GM12864 (cell line): ENCODE measurements at regions not wholly inside any gene's neighbourhood (a gene's known extent, or its start where the extent isn't known, plus 50 kb on each side); places are given as distances from the start of the nearest gene placed in this dataset.

Experiments used
- DNase-seq: peaks from one replicate; pipeline ENCODE4 v3.0.0-alpha.2; 2011; ENCODE audit warnings: low read depth
- H3K4me3 ChIP-seq: 2 replicates; pipeline ENCODE4 v1.5.1; 2011; ENCODE audit warnings: mild to moderate bottlenecking, low read depth, low read length, control low read depth
- TF ChIP-seq, protein P1 (sequence below): IDR thresholded peaks from 2 replicates; pipeline ENCODE4 v1.5.1; 2011; ENCODE audit warnings: low read depth, mild to moderate bottlenecking, moderate library complexity, low read length, control low read depth, inconsistent platforms; ENCODE audit errors: missing control alignments

DNA sequence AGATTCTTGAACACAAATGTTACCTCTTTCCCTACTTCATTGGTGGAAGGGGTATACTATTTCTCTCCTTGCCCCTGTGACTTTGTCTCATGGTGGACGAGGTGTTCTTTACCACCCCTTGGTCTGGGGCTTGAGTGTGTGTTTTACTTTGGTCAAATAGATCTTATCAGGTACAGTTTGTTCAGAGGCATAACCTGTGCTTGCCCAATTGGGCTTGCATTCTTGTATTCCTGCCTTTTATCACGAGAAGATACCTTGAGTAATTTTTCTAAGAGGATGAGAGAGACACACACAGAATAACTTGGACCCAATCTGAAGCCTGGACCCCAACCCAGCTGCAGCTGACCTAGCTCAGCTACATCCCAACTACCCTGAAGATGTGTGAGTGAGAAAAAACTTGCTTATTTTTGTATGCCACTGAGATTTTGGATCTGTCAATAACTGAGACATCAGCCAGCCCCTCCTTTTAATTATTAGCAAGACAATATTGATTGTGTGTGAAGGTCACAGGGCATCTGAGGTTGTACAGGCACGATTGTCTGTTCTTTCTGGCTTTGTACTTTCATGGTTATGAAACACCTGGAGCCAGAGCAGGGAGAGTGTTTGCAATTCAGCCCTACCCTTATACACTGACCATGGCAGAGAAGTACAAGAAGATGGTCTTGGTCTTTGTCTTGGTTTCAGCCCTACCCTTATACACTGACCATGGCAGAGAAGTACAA is 204.7 kb upstream of the SLC35B3 start:
- DNase-seq = no peak
- no peak overlapping the region for H3K4me3 ChIP-seq
- TF ChIP-seq, protein P1, sequence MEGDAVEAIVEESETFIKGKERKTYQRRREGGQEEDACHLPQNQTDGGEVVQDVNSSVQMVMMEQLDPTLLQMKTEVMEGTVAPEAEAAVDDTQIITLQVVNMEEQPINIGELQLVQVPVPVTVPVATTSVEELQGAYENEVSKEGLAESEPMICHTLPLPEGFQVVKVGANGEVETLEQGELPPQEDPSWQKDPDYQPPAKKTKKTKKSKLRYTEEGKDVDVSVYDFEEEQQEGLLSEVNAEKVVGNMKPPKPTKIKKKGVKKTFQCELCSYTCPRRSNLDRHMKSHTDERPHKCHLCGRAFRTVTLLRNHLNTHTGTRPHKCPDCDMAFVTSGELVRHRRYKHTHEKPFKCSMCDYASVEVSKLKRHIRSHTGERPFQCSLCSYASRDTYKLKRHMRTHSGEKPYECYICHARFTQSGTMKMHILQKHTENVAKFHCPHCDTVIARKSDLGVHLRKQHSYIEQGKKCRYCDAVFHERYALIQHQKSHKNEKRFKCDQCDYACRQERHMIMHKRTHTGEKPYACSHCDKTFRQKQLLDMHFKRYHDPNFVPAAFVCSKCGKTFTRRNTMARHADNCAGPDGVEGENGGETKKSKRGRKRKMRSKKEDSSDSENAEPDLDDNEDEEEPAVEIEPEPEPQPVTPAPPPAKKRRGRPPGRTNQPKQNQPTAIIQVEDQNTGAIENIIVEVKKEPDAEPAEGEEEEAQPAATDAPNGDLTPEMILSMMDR = no peak

- TF ChIP-seq, protein P1 = no peak
- no peak for DNase-seq
- H3K4me3 ChIP-seq = no peak overlapping the region
Measured at GRCh38 chr6:8637896-8638597, 202.7 kb upstream of the SLC35B3 start.

DNA sequence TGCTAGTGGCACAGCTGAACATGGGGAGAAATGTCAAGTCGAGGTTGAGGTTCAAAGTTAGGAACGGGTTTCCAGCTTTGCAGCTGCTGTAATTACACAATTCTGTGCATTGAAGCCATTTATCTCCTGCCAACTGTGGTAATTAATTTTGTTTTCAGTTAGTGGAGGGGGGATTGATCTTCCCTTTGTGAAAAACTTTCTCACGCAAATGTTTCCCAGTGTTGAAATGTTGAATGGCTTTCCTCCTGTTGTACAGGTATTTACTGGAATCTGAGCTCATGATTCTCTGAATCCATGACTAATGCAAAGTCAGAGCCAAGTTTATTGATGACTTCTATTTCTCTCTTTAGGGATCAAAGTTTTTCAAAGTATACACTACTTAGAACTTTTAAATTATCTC is 198.4 kb upstream of the SLC35B3 start:
- TF ChIP-seq, protein P1 = no peak
- no peak overlapping the region for H3K4me3 ChIP-seq
- no peak for DNase-seq

- H3K4me3 ChIP-seq = no peak overlapping the region
- no peak for DNase-seq
- TF ChIP-seq, protein P1 = no peak
Measured at GRCh38 chr6:8628736-8629135, 193.4 kb upstream of the SLC35B3 start.

DNA sequence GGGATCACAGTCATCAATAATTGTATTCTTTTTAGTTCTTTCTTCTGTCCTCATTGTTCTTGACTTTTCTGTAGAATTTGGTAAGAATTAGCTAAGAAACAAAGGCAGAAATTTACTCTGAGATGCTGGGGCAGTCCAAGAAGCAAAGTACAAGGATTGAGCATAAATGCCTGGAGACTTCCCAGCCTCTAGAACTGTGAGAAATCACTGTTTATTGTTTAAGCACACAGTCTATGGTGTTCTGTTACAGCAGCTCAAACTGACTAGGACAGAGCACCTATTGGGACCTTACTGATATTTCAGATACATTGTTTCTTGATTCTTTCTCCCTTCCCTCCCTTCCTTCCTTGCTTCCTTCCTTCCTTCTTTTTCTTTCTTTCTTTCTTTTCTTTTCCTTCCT is 192.7 kb upstream of the SLC35B3 start:
- no peak overlapping the region for H3K4me3 ChIP-seq
- TF ChIP-seq, protein P1 = no peak
- DNase-seq = no peak

DNA sequence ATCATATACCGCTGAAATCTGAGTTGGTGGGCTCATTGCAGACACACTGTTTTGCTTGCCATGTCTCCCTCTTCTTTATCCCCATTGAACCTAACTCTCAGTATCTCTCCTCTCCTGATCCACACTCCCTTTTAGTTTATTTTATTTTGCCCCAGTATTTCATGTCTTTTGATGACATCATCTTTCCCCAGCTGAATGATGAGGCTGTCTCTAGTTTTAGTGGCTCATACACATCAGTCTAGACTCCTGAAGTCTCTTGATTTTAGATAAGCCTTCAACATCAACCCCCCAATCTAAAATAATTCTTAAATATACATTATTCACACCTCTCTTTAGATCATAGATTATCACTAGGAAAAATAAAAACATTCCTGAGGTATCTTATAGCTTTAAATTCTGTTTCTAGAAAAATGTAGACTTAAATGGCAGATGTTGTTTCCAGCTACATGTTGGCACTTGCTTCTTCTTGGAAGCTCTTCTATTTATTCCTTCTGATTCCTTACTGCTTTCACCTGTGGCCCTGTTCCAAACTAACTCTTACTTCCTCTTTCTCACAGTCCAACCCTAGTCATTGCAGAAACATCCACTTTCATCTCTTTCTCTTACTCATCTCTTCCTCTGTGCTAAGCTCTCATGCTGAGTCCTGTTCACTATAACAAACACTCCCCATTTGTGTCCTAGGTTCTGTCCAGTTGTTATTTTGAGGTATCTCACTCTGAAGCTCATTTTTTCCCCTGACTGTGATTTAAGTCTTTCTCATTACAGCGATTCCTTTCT is 191.9 kb upstream of the SLC35B3 start:
- TF ChIP-seq, protein P1 = no peak
- no peak for DNase-seq
- H3K4me3 ChIP-seq = no peak overlapping the region
